Ramos (cell line): ENCODE measurements at regions not wholly inside any gene's neighbourhood (a gene's known extent, or its start where the extent isn't known, plus 50 kb on each side); places are given as distances from the start of the nearest gene placed in this dataset.
"Not testable (repeated sequence)": the region's sequence is repeated elsewhere in the genome, so short reads cannot be mapped to it uniquely, and the experiment has no call there.

ENCODE experiments used
- in situ Hi-C: fragments of 300-500 bp; cut with MboI; formaldehyde crosslinking; loops from one replicate; pipeline ENCODE4 v1.14.3; 2022; ENCODE audit warnings: low sequenced_read_pairs; ENCODE audit not compliant: unreplicated experiment

DNA sequence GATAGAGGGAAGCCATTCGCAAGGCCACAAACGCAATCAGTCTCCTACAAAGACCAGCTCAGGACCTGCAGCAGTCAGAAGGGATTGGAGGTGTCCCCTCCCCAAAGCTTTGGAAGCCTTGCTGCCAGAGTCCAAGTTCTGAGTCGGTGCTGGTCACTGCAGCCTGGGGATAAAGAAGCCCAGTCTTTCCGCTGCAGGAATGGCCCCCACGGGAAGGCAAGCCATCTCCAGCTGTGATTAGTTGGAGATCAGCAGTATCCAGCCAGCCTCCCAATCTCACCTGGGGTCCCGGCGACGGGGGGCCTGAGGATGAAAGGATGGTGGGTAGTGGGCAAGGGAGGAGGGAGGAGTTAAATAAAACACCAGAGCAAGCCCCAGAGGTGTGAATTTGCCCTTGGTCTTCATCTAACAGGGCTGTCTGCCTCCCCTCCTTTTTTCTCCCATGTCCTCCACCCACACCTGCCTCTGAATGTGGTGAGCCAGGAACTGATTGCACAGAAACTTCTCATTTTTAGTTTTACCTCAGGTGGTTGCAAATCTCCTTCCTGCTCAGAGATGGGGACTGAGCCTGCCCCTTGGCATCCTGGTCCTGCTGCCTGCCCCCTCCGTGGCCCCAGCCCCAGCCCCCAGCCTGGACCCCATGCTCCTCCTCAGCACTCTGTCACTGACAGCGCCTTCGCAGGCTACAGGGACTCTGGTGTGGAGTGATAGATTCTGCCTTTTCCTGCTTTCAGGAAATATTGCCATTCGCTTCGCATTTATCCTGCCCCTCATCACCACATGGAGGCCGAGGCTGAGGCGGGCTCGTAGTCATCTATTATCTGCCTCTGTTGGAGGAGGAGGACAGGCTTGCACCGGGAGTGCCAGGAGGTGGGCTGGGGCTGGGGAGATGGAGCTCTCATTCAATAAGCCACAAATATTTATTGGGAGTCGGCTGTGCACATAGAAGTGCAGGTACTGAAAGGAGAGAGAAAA lies 262.9 kb upstream of the SDK2 start:
- in situ Hi-C loops: no loop called here

- in situ Hi-C loops: no loop called here
Observed at GRCh38 chr17:73909186-73909585, 264.9 kb upstream of the SDK2 start.

DNA sequence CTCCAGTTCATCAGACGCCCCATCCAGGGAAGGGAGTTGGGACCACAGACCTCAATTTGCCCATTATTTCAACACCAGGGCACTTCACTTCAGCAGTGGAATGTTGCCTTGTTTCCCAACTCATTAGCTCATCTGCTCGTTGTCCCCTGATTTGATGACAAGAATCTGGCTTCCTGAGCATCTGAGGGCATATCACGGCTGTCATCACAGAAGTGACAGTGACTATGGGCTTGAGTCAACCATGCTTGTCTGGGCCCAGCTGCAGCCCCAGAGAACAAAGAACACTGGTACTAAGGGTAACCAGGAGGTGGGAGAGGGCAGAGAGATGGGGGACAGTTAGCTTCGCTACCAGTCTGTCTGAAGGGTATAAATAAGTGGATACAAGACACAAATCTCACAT lies 266.0 kb upstream of the SDK2 start:
- in situ Hi-C loops: no loop called here

DNA sequence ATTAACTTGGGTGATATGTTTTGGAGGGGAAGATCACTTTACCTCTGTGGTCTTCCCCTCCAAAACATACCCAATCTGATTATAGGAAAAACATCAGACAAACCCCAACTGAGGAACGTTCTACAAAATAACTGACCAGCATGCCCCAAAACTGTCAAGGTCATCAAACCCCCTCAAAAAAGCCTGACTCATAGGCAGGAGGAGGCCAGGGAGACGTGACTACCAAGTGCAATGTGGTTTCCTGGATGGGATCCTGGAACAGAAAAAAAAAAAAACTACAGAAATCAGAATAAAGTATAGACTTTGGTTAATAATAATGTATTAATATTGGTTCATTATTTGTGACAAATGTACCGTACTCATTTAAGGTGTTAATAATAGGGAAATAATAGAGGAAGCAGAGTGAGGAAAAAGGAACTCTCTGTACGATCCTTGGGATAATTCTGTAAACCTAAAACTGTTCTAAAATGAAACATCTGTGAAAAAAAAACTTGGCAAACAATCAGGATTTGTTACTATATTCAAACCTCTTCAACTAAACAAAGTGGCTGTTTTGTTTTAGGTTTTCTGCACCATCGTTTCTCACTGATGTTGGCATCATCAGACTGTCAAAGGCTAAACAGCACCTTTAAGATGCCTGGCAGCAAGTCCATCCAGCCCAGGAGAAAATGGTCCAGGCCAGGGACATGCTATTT lies 266.7 kb upstream of the SDK2 start:
- in situ Hi-C loops: no loop called here

DNA sequence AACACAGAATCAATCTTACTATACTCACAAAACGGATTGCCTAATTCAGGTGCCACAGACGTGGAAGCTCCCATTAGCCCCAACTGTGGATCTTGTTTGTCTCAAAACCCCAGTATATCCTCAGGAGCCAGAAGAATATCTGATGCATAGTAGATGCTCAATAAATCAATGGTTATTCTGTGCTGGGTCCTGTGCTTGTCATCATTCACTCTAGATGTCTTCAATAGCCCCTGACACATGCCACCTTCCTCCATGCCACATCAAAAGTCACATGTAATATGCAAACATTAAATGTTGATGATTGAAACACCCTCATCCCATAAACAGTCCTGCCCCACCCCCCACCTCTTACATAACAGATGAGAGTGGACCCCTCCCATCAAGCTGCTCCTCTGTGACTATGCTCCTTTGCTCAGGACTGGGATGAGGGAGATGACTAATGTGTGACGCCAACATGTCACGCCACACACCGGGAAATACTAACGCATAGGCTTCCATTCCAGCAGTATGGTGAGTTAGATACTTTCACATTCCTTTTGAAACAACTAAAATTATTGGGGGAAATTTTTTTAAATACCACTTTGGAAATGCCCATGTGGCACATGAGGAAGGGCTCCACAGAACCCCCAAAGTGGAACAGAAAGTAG lies 267.6 kb upstream of the SDK2 start:
- in situ Hi-C loops: no loop called here

DNA sequence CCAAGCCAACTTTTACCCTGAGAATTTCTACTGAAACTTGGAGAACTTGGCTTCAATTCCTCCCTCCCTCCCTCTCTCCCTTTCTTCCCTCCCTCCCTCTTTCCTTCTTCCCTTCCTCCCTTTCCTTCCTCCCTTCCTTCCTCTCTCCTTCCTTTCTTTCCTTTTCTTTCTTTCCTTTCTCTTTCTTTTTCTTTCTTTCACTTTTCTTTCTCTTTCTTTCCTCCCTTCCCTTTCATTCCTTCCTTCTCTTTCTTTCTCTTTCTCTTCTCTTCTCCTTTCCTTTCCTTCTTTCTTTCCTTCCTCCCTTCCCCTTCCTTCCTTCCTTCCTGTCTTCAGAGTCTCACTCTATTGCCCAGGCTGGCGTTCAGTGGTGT lies 268.1 kb upstream of the SDK2 start:
- in situ Hi-C loops: no loop called here

- in situ Hi-C loops: no loop called here
Observed at GRCh38 chr17:73914536-73915274, 270.5 kb upstream of the SDK2 start.

DNA sequence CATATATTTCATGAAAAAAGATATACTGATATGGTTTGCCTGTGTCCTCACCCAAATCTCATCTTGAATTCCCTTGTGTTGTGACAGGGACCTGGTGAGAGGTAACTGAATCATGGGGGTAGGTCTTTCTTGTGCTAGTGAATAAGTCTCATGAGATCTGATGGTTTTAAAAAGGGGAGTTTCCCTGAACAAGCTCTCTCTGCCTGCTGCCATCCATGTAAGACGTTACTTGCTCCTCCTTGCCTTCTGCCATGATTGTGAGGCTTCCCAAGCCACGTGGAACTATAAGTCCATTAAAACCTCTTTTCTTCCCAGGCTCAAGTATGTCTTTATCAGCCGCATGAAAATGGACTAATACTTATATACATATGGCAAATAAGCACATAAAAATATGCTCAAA lies 274.8 kb upstream of the SDK2 start:
- in situ Hi-C loops: not testable (repeated sequence)

GRCh38 chr17:73921306-73921705 lies 277.1 kb upstream of the SDK2 start:
- in situ Hi-C loops: no loop called here

GRCh38 chr17:73924114-73924908 lies 279.2 kb upstream of the RPL38 start:
- in situ Hi-C loops: no loop called here

GRCh38 chr17:73924909-73925186 lies 278.6 kb upstream of the RPL38 start:
- in situ Hi-C loops: no loop called here

DNA sequence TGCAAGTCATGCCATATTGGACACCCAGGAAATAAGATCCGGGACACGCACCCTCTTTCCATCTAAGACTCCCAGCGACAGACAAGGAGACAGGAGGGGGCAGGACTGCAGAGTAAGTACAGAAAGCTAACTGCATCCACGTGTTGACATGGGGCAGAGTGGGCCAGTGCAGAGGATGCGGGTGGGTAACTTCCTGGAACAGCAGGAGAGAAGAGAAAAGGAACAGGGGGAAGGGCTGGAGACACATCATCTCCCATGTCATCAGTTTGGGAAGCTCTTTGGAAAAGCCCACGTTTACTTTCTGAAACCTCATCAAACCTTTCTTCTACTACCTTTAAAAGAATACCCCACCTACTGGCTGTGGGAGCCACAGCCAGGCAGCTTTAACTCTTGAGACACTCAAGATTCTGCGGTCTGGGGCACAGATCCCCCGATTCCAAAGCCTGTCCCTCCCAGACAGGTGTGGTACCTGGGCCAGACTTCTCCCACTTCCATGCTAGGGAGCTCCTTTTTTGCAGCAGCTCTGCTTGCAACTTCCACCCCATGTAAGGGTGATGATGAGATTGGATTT lies 273.5 kb upstream of the RPL38 start:
- in situ Hi-C loops: no loop called here

- in situ Hi-C loops: no loop called here
Observed at GRCh38 chr17:73932216-73932749, 271.2 kb upstream of the RPL38 start.

GRCh38 chr17:73933164-73933766 lies 270.2 kb upstream of the RPL38 start:
- in situ Hi-C loops: no loop called here

DNA sequence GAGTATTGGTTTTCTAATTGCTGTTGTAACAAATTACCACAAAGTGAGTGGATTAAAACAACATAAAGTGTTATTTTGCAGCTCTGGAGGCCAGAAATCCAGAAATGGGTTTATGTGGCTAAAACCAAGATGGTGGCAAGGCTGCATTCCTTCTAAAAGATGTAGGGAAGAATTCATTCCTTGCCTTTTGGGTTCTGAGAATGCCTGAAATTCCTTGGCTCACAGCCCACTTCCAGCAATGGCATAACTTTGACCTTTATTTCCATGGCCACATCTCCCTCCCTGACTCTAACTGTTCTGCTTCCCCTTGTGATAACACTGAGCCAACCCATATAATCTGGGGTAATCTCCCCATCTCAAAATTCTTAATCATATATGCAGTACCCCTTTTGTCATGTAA lies 269.6 kb upstream of the RPL38 start:
- in situ Hi-C loops: no loop called here

GRCh38 chr17:73934696-73935095 lies 268.8 kb upstream of the RPL38 start:
- in situ Hi-C loops: no loop called here

- in situ Hi-C loops: no loop called here
Observed at GRCh38 chr17:73936908-73937627, 266.4 kb upstream of the RPL38 start.

GRCh38 chr17:73938706-73939105 lies 264.8 kb upstream of the RPL38 start:
- in situ Hi-C loops: no loop called here
